A673 (cell line): ENCODE measurements at regions not wholly inside any gene's neighbourhood (a gene's known extent, or its start where the extent isn't known, plus 50 kb on each side); places are given as distances from the start of the nearest gene placed in this dataset.

Source experiments
- EZH2 ChIP-seq: fragments of 200-600 bp; sonication (generic); IDR thresholded peaks from 2 replicates; pipeline ENCODE4 v1.6.1; 2017; ENCODE audit warnings: borderline replicate concordance, low read depth, mild to moderate bottlenecking, mixed read lengths, antibody characterized with exemption, low read length; ENCODE audit not compliant: poor library complexity, severe bottlenecking
- TF ChIP-seq, protein P1 (sequence below): fragments of 300-800, 200-600 bp; sonication (generic); conservative IDR thresholded peaks from 2 replicates; pipeline ENCODE4 v1.5.1; 2017; ENCODE audit warnings: low read depth, mild to moderate bottlenecking, antibody characterized with exemption, low read length, moderate library complexity, mixed read lengths

- TF ChIP-seq, protein P1, sequence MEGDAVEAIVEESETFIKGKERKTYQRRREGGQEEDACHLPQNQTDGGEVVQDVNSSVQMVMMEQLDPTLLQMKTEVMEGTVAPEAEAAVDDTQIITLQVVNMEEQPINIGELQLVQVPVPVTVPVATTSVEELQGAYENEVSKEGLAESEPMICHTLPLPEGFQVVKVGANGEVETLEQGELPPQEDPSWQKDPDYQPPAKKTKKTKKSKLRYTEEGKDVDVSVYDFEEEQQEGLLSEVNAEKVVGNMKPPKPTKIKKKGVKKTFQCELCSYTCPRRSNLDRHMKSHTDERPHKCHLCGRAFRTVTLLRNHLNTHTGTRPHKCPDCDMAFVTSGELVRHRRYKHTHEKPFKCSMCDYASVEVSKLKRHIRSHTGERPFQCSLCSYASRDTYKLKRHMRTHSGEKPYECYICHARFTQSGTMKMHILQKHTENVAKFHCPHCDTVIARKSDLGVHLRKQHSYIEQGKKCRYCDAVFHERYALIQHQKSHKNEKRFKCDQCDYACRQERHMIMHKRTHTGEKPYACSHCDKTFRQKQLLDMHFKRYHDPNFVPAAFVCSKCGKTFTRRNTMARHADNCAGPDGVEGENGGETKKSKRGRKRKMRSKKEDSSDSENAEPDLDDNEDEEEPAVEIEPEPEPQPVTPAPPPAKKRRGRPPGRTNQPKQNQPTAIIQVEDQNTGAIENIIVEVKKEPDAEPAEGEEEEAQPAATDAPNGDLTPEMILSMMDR = no peak
- no peak for TF ChIP-seq EZH2
Measured at GRCh38 chr14:39868949-39869348, 436.7 kb upstream of the FBXO33 start.
